ENCODE measurements at regions not wholly inside any gene's neighbourhood (a gene's known extent, or its start where the extent isn't known, plus 50 kb on each side); places are given as distances from the start of the nearest gene placed in this dataset.

- no peak for DNase-seq (ENCODE audit: extremely low read depth, low read depth)
These were observed 132.0 kb upstream of the HDAC4 start for GRCh38 chr2:239532859-239533258.

- no peak for DNase-seq (ENCODE audit: extremely low read depth, low read depth)
These were observed 131.4 kb upstream of the HDAC4 start for GRCh38 chr2:239532250-239532649.

GRCh38 chr2:239531456-239532241 is 130.8 kb upstream of the HDAC4 start:
- DNase-seq (ENCODE audit: extremely low read depth, low read depth) = no peak

GRCh38 chr2:239530749-239531316 is 130.0 kb upstream of the HDAC4 start:
- no peak for DNase-seq (ENCODE audit: extremely low read depth, low read depth)

- DNase-seq (ENCODE audit: extremely low read depth, low read depth) = no peak
These were observed 128.6 kb upstream of the HDAC4 start for GRCh38 chr2:239529313-239530015.

- DNase-seq (ENCODE audit: extremely low read depth, low read depth) = no peak
These were observed 128.1 kb upstream of the HDAC4 start for GRCh38 chr2:239528883-239529282.

GRCh38 chr2:239528146-239528545 is 127.3 kb upstream of the HDAC4 start:
- DNase-seq (ENCODE audit: extremely low read depth, low read depth) = no peak

GRCh38 chr2:239526666-239527415 is 126.0 kb upstream of the HDAC4 start:
- no peak for DNase-seq (ENCODE audit: extremely low read depth, low read depth)

- no peak for DNase-seq (ENCODE audit: extremely low read depth, low read depth)
These were observed 125.2 kb upstream of the HDAC4 start for GRCh38 chr2:239526038-239526437.

GRCh38 chr2:239523954-239524330 is 123.1 kb upstream of the HDAC4 start:
- DNase-seq (ENCODE audit: extremely low read depth, low read depth) = no peak

- DNase-seq (ENCODE audit: extremely low read depth, low read depth) = no peak
These were observed 122.5 kb upstream of the HDAC4 start for GRCh38 chr2:239523147-239523953.

- DNase-seq (ENCODE audit: extremely low read depth, low read depth) = no peak
These were observed 121.9 kb upstream of the HDAC4 start for GRCh38 chr2:239522740-239523119.

GRCh38 chr2:239522002-239522739 is 121.4 kb upstream of the HDAC4 start:
- no peak for DNase-seq (ENCODE audit: extremely low read depth, low read depth)

- DNase-seq (ENCODE audit: extremely low read depth, low read depth) = no peak
These were observed 120.6 kb upstream of the HDAC4 start for GRCh38 chr2:239521518-239521815.

- DNase-seq (ENCODE audit: extremely low read depth, low read depth) = no peak
These were observed 120.1 kb upstream of the HDAC4 start for GRCh38 chr2:239520811-239521517.

- no peak for DNase-seq (ENCODE audit: extremely low read depth, low read depth)
These were observed 119.2 kb upstream of the HDAC4 start for GRCh38 chr2:239519921-239520585.

GRCh38 chr2:239519089-239519920 is 118.5 kb upstream of the HDAC4 start:
- DNase-seq (ENCODE audit: extremely low read depth, low read depth) = no peak
